Stomach (tissue), 4 donors: ENCODE measurements at regions not wholly inside any gene's neighbourhood (a gene's known extent, or its start where the extent isn't known, plus 50 kb on each side); places are given as distances from the start of the nearest gene placed in this dataset.

Source experiments
- EP300 ChIP-seq: sonication (generic); formaldehyde crosslinking; IDR thresholded peaks from one replicate; pipeline ENCODE4 v1.6.1; 2017; ENCODE audit warnings: antibody characterized with exemption
- POLR2A ChIP-seq, 4 donors: fragments of 450-650 bp; IDR thresholded peaks; one replicate each; pipeline ENCODE4 v1.6.1; 2016; ENCODE audit warnings: antibody characterized with exemption in 4 of 4, control low read depth in 2 of 4, mild to moderate bottlenecking in 1 of 4, moderate library complexity in 1 of 4
- POLR2AphosphoS5 ChIP-seq, 3 donors: sonication (generic); formaldehyde crosslinking; IDR thresholded peaks; one replicate each; pipeline ENCODE4 v1.6.1; 2016; ENCODE audit warnings: antibody characterized with exemption in 3 of 3
- TF ChIP-seq, protein P1 (sequence below), 7 experiments: fragments of 450-650 bp in 4 of 7; fragments of 200-600 bp in 3 of 7; sonication (generic) in 3 of 7; IDR thresholded peaks; one replicate each; pipeline ENCODE4 v1.5.1; 2016 to 2019; ENCODE audit warnings: antibody characterized with exemption in 7 of 7, control low read depth in 2 of 7, mild to moderate bottlenecking in 1 of 7

DNA sequence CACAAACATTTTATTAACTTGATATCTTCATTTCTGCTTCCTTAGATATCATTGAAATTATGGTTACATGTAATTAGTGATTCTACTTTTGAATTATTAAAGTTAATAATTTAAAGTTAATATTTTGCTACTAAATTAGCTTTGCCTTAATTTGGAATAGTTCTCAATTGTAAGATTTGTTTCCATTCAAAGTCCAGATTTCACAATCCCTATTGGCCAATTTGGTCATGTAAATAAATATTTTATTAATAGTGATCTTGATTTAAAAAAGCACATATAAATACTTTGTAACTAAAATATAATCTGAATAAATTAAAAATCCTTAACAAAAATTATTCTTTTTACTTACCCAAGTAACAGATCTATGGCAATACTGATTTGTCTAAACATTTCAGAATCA lies 1558.6 kb downstream of the NCAM2 start:
- TF ChIP-seq, protein P1, sequence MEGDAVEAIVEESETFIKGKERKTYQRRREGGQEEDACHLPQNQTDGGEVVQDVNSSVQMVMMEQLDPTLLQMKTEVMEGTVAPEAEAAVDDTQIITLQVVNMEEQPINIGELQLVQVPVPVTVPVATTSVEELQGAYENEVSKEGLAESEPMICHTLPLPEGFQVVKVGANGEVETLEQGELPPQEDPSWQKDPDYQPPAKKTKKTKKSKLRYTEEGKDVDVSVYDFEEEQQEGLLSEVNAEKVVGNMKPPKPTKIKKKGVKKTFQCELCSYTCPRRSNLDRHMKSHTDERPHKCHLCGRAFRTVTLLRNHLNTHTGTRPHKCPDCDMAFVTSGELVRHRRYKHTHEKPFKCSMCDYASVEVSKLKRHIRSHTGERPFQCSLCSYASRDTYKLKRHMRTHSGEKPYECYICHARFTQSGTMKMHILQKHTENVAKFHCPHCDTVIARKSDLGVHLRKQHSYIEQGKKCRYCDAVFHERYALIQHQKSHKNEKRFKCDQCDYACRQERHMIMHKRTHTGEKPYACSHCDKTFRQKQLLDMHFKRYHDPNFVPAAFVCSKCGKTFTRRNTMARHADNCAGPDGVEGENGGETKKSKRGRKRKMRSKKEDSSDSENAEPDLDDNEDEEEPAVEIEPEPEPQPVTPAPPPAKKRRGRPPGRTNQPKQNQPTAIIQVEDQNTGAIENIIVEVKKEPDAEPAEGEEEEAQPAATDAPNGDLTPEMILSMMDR (IDR thresholded peaks at IDR 0.05), result no peak
- no peak for TF ChIP-seq EP300
- no peak for TF ChIP-seq POLR2AphosphoS5 (IDR thresholded peaks at IDR 0.05)
- no peak for TF ChIP-seq POLR2A (IDR thresholded peaks at IDR 0.05)
